Forelimb muscle (tissue), 1 donor: ENCODE measurements at regions not wholly inside any gene's neighbourhood (a gene's known extent, or its start where the extent isn't known, plus 50 kb on each side); places are given as distances from the start of the nearest gene placed in this dataset.

Source experiments
- DNase-seq: peaks from one replicate; pipeline ENCODE4 v3.0.0-alpha.2; 2013; ENCODE audit warnings: low read depth

- no peak for DNase-seq
Observed at GRCh38 chr15:70186152-70186551, 88.4 kb upstream of the TLE3 start.

- no peak for DNase-seq
Observed at GRCh38 chr15:70185251-70185711, 87.6 kb upstream of the TLE3 start.

GRCh38 chr15:70182858-70183695 lies 85.4 kb upstream of the TLE3 start:
- no peak for DNase-seq

- no peak for DNase-seq
Observed at GRCh38 chr15:70181626-70182255, 84.0 kb upstream of the TLE3 start.

- DNase-seq: no peak
Observed at GRCh38 chr15:70180186-70180875, 82.6 kb upstream of the TLE3 start.

- no peak for DNase-seq
Observed at GRCh38 chr15:70179309-70179892, 81.7 kb upstream of the TLE3 start.

- DNase-seq: no peak
Observed at GRCh38 chr15:70178335-70179084, 80.8 kb upstream of the TLE3 start.

- DNase-seq: no peak
Observed at GRCh38 chr15:70172566-70173225, 75.0 kb upstream of the TLE3 start.

- no peak for DNase-seq
Observed at GRCh38 chr15:70172124-70172523, 74.4 kb upstream of the TLE3 start.

- peak; percentile 28 for DNase-seq
Observed at GRCh38 chr15:70171256-70171886, 73.7 kb upstream of the TLE3 start.

- DNase-seq: no peak
Observed at GRCh38 chr15:70170096-70170699, 72.5 kb upstream of the TLE3 start.

GRCh38 chr15:70169147-70169546 lies 71.4 kb upstream of the TLE3 start:
- no peak for DNase-seq

GRCh38 chr15:70167155-70167554 lies 69.4 kb upstream of the TLE3 start:
- DNase-seq: no peak

- DNase-seq: no peak
Observed at GRCh38 chr15:70166506-70167087, 68.9 kb upstream of the TLE3 start.

- DNase-seq: peak; percentile 85
Observed at GRCh38 chr15:70165716-70166284, 68.1 kb upstream of the TLE3 start.

- DNase-seq: no peak
Observed at GRCh38 chr15:70164910-70165715, 67.4 kb upstream of the TLE3 start.

GRCh38 chr15:70164156-70164900 lies 66.6 kb upstream of the TLE3 start:
- DNase-seq: no peak
